Progenitor cell of endocrine pancreas (in vitro differentiated cells): ENCODE measurements at regions not wholly inside any gene's neighbourhood (a gene's known extent, or its start where the extent isn't known, plus 50 kb on each side); places are given as distances from the start of the nearest gene placed in this dataset.

Experiments
- DNase-seq: peaks from one replicate; pipeline ENCODE4 v3.0.0; 2021; ENCODE audit warnings: low spot score; ENCODE audit not compliant: unreplicated experiment
- H3K27ac Mint-ChIP-seq: 2 replicates; pipeline ENCODE4 v1.8.0; 2021; ENCODE audit warnings: mild to moderate bottlenecking, moderate library complexity, mixed read lengths
- H3K27me3 Mint-ChIP-seq: 2 replicates; pipeline ENCODE4 v1.8.0; 2021; ENCODE audit warnings: mixed read lengths
- H3K36me3 Mint-ChIP-seq: 2 replicates; pipeline ENCODE4 v1.8.0; 2022; ENCODE audit warnings: mixed read lengths; ENCODE audit not compliant: insufficient read depth
- H3K4me1 Mint-ChIP-seq: 2 replicates; pipeline ENCODE4 v1.8.0; 2021; ENCODE audit warnings: low read depth, mixed read lengths
- H3K4me3 Mint-ChIP-seq: 2 replicates; pipeline ENCODE4 v1.8.0; 2021; ENCODE audit warnings: low read depth, mild to moderate bottlenecking, moderate library complexity, mixed read lengths
- H3K9me3 Mint-ChIP-seq: 2 replicates; pipeline ENCODE4 v1.8.0; 2021; ENCODE audit warnings: low read depth, mixed read lengths
- CTCF ChIP-seq: fragments of 200-600 bp; sonication (generic); IDR thresholded peaks from one replicate; pipeline ENCODE4 v1.5.0; 2021; ENCODE audit warnings: antibody characterized with exemption, mild to moderate bottlenecking; ENCODE audit not compliant: unreplicated experiment

DNA sequence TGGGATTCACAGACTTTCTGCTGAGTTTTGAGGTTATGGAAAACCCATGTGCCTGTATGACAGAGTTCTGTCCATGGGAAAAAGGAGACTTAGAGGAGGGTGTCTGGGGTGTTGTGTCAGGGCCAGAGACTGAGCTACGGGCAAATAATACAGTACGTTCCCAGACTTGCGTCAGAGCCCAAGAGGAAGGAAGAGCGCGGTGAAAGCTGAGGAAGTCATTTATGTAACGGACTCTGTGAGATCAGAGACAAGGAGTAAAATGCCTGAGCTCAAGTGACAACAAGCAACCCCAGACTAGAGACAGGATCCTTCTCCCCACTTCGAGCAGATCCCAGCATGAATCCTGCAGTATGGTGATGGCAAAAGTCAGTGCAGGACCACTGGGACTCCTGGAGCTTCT is 368.6 kb upstream of the MCTP2 start:
- Mint-ChIP-seq H3K4me1 (no peaks in the 10 kb centered on the region), H3K9me3 (no peaks in the 10 kb centered on the region), H3K36me3 (no peaks in the 10 kb centered on the region)

GRCh38 chr15:93861956-93862741 is 369.2 kb upstream of the MCTP2 start:
- no peaks in the 10 kb centered on the region for H3K4me1 Mint-ChIP-seq
- H3K9me3 Mint-ChIP-seq: no peaks in the 10 kb centered on the region
- DNase-seq: no peak
- TF ChIP-seq CTCF: no peak
- no peaks in the 10 kb centered on the region for H3K36me3 Mint-ChIP-seq
- H3K27me3 Mint-ChIP-seq: peaks cover 11% of the 10 kb centered on the region
- no peak overlapping the region for H3K27ac Mint-ChIP-seq
- no peak overlapping the region for H3K4me3 Mint-ChIP-seq

More for the DNA sequence above, 368.6 kb upstream of the MCTP2 start:
- no peak for DNase-seq
- TF ChIP-seq CTCF: no peak
- Mint-ChIP-seq H3K27me3 (peaks cover 11% of the 10 kb centered on the region), H3K27ac (no peak overlapping the region), H3K4me3 (no peak overlapping the region)

DNA sequence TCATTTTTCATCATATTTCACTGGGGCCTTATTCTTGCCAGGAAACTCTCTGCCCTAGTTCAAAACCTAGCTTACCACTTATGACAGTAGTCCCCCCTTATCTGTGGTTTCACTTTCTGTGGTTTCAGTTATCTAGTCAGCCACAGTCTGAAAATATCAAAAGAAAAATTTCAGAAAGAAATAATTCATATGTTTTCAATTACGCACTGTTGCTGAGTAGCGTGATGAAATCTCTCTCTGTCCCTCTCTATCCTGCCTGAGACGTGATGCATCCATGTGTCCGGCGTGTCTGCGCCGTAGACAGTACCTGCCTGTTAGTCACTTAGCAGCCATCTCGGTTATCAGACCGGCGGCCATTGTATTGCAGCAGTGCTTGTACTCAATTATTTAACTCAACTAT is 369.9 kb upstream of the MCTP2 start:
- peaks cover 14% of the 10 kb centered on the region for H3K27me3 Mint-ChIP-seq
- TF ChIP-seq CTCF: no peak
- H3K9me3 Mint-ChIP-seq: no peaks in the 10 kb centered on the region
- no peaks in the 10 kb centered on the region for H3K4me1 Mint-ChIP-seq
- no peaks in the 10 kb centered on the region for H3K36me3 Mint-ChIP-seq
- no peak overlapping the region for H3K27ac Mint-ChIP-seq
- DNase-seq: no peak
- no peak overlapping the region for H3K4me3 Mint-ChIP-seq

DNA sequence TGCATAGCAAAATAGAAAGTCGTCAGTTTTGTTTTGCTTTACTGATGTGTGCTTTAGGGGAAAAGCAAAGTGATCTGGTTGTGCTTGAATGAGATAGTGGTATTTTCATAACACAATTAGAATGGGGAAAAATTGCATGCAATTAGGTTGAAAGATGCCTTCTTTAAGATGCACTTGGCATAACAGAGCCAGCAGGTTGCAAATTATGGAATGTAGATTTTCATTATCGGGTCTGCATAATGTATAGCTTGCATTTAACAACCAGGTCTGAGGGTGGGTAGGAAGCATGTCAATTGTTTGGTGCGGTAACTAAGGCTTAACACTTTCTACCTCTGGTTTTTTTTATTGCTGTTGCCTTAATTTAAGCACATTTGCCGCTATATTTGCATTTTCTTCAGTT is 370.7 kb upstream of the MCTP2 start:
- H3K27me3 Mint-ChIP-seq: peaks cover 14% of the 10 kb centered on the region
- TF ChIP-seq CTCF: no peak
- H3K9me3 Mint-ChIP-seq: no peaks in the 10 kb centered on the region
- no peak for DNase-seq
- no peaks in the 10 kb centered on the region for H3K36me3 Mint-ChIP-seq
- no peak overlapping the region for H3K4me3 Mint-ChIP-seq
- H3K27ac Mint-ChIP-seq: no peak overlapping the region
- H3K4me1 Mint-ChIP-seq: no peaks in the 10 kb centered on the region

GRCh38 chr15:93859176-93859575 is 372.2 kb upstream of the MCTP2 start:
- Mint-ChIP-seq H3K4me3 (no peak overlapping the region), H3K4me1 (no peaks in the 10 kb centered on the region), H3K27ac (no peak overlapping the region), H3K9me3 (no peaks in the 10 kb centered on the region), H3K36me3 (no peaks in the 10 kb centered on the region), H3K27me3 (peaks cover 14% of the 10 kb centered on the region)
- TF ChIP-seq CTCF: no peak
- DNase-seq: no peak
